H9 (cell line): ENCODE measurements at regions not wholly inside any gene's neighbourhood (a gene's known extent, or its start where the extent isn't known, plus 50 kb on each side); places are given as distances from the start of the nearest gene placed in this dataset.
A peak's percentile ranks its signal among the peaks of the same experiment; 100 is the strongest.

Source experiments
- DNase-seq: peaks from one replicate; pipeline ENCODE4 v3.0.0-alpha.2; 2017
- H2AFZ ChIP-seq: one replicate; pipeline ENCODE4 v1.6.1; 2013; ENCODE audit warnings: mild to moderate bottlenecking, low read length, control low read depth, moderate library complexity
- H2AK5ac ChIP-seq: 2 replicates; pipeline ENCODE4 v1.6.1; 2013; ENCODE audit warnings: low read length, control low read depth, mixed read lengths; ENCODE audit not compliant: insufficient read length
- H2BK120ac ChIP-seq: one replicate; pipeline ENCODE4 v1.6.1; 2013; ENCODE audit warnings: low read depth, mild to moderate bottlenecking, low read length, control low read depth, inconsistent platforms; ENCODE audit not compliant: poor library complexity, severe bottlenecking
- H2BK12ac ChIP-seq: 2 replicates; pipeline ENCODE4 v1.6.1; 2013; ENCODE audit warnings: low read length, control low read depth, mixed read lengths, low read depth; ENCODE audit not compliant: insufficient read length
- H2BK15ac ChIP-seq: 2 replicates; pipeline ENCODE4 v1.6.1; 2013; ENCODE audit warnings: low read depth, low read length, control low read depth
- H2BK20ac ChIP-seq: one replicate; pipeline ENCODE4 v1.6.1; 2013; ENCODE audit warnings: low read depth, mild to moderate bottlenecking, low read length, control low read depth, inconsistent platforms; ENCODE audit not compliant: poor library complexity, severe bottlenecking
- H2BK5ac ChIP-seq: 2 replicates; pipeline ENCODE4 v1.6.1; 2013; ENCODE audit warnings: low read length, control low read depth, mixed read lengths; ENCODE audit not compliant: insufficient read length
- H3K14ac ChIP-seq: 2 replicates; pipeline ENCODE4 v1.6.1; 2013; ENCODE audit warnings: low read length, control low read depth; ENCODE audit not compliant: insufficient read depth
- H3K18ac ChIP-seq: 2 replicates; pipeline ENCODE4 v1.6.1; 2013; ENCODE audit warnings: low read depth, mild to moderate bottlenecking, mixed read lengths, low read length, control low read depth; ENCODE audit not compliant: insufficient read length
- H3K23ac ChIP-seq: 2 replicates; pipeline ENCODE4 v1.6.1; 2013; ENCODE audit warnings: low read length, control low read depth, mixed read lengths, low read depth; ENCODE audit not compliant: insufficient read length
- H3K23me2 ChIP-seq: 2 replicates; pipeline ENCODE4 v1.6.1; 2013; ENCODE audit warnings: low read depth, mild to moderate bottlenecking, mixed read lengths, low read length, control low read depth; ENCODE audit not compliant: insufficient read length, poor library complexity, severe bottlenecking
- H3K27ac ChIP-seq: 2 replicates; pipeline ENCODE4 v1.5.1; 2013; ENCODE audit warnings: low read length, control low read depth, mixed read lengths, low read depth; ENCODE audit not compliant: insufficient read length
- H3K27me3 ChIP-seq: 2 replicates; pipeline ENCODE4 v1.6.1; 2013; ENCODE audit warnings: low read length, control low read depth, inconsistent platforms; ENCODE audit not compliant: insufficient read depth
- H3K4ac ChIP-seq: 2 replicates; pipeline ENCODE4 v1.6.1; 2013; ENCODE audit warnings: low read depth, mild to moderate bottlenecking, control low read depth, inconsistent platforms, low read length, moderate library complexity
- H3K4me1 ChIP-seq: 2 replicates; pipeline ENCODE4 v1.6.1; 2013; ENCODE audit warnings: low read length, control low read depth, inconsistent platforms; ENCODE audit not compliant: insufficient read depth
- H3K4me2 ChIP-seq: 2 replicates; pipeline ENCODE4 v1.6.1; 2013; ENCODE audit warnings: low read length, control low read depth, mixed read lengths; ENCODE audit not compliant: insufficient read length, insufficient read depth
- H3K56ac ChIP-seq: 2 replicates; pipeline ENCODE4 v1.6.1; 2013; ENCODE audit warnings: low read depth, mild to moderate bottlenecking, mixed read lengths, low read length, control low read depth; ENCODE audit not compliant: insufficient read length
- H3K79me1 ChIP-seq: 2 replicates; pipeline ENCODE4 v1.6.1; 2013; ENCODE audit warnings: low read depth, mild to moderate bottlenecking, moderate library complexity, low read length, control low read depth, inconsistent platforms; ENCODE audit not compliant: insufficient read depth, poor library complexity, severe bottlenecking
- H3K79me2 ChIP-seq: 2 replicates; pipeline ENCODE4 v1.6.1; 2013; ENCODE audit warnings: low read length, control low read depth, inconsistent platforms; ENCODE audit not compliant: insufficient read depth
- H3K9ac ChIP-seq: 2 replicates; pipeline ENCODE4 v1.6.1; 2013; ENCODE audit warnings: low read length, control low read depth, mixed read lengths; ENCODE audit not compliant: insufficient read length; ENCODE audit errors: extremely low read depth
- H3K9me3 ChIP-seq: one replicate; pipeline ENCODE4 v1.6.1; 2013; ENCODE audit warnings: low read depth, low read length, inconsistent platforms; ENCODE audit not compliant: control insufficient read depth
- H3T11ph ChIP-seq: one replicate; pipeline ENCODE4 v1.6.1; 2013; ENCODE audit warnings: mild to moderate bottlenecking, low read length, control low read depth, inconsistent platforms
- H4K20me1 ChIP-seq: one replicate; pipeline ENCODE4 v1.6.1; 2013; ENCODE audit not compliant: control insufficient read depth, insufficient read length, insufficient read depth
- H4K5ac ChIP-seq: 2 replicates; pipeline ENCODE4 v1.6.1; 2013; ENCODE audit warnings: low read depth, mild to moderate bottlenecking, mixed read lengths, low read length, control low read depth; ENCODE audit not compliant: insufficient read length
- H4K8ac ChIP-seq: replicated peaks from 2 replicates; pipeline ENCODE4 v1.6.1; 2013; ENCODE audit warnings: low read length, control low read depth, mixed read lengths, low read depth; ENCODE audit not compliant: insufficient read length
- H4K91ac ChIP-seq: 2 replicates; pipeline ENCODE4 v1.6.1; 2013; ENCODE audit warnings: low read depth, mild to moderate bottlenecking, moderate library complexity, mixed read lengths, low read length, control low read depth; ENCODE audit not compliant: insufficient read length
- H3K27ac Mint-ChIP-seq, 3 experiments: 2 replicates in 2 of 3; 3 replicates in 1 of 3; pipeline ENCODE4 v1.8.0; 2020 to 2021; ENCODE audit warnings: mixed read lengths in 3 of 3, mild to moderate bottlenecking in 1 of 3, moderate library complexity in 1 of 3
- H3K27me3 Mint-ChIP-seq: 2 replicates; pipeline ENCODE4 v1.8.0; 2021; ENCODE audit warnings: low read depth, mild to moderate bottlenecking, moderate library complexity, mixed read lengths
- H3K36me3 Mint-ChIP-seq, 3 experiments: 2 replicates in 2 of 3; 3 replicates in 1 of 3; pipeline ENCODE4 v1.8.0; 2020 to 2021; ENCODE audit warnings: low read depth in 3 of 3, mixed read lengths in 3 of 3; ENCODE audit not compliant: insufficient read depth in 1 of 3
- H3K4me1 Mint-ChIP-seq, 2 experiments: 2 replicates each; pipeline ENCODE4 v1.8.0; 2020; ENCODE audit warnings: mixed read lengths in 2 of 2
- H3K4me3 Mint-ChIP-seq, 2 experiments: 2 replicates in 1 of 2; 3 replicates in 1 of 2; pipeline ENCODE4 v1.8.0; 2020 to 2021; ENCODE audit warnings: mild to moderate bottlenecking in 2 of 2, mixed read lengths in 2 of 2, moderate library complexity in 1 of 2
- H3K9me3 Mint-ChIP-seq, 2 experiments: 2 replicates in 1 of 2; 3 replicates in 1 of 2; pipeline ENCODE4 v1.8.0; 2020; ENCODE audit warnings: mild to moderate bottlenecking in 2 of 2, mixed read lengths in 2 of 2, moderate library complexity in 1 of 2
- CTCF ChIP-seq: fragments of 200-600 bp; sonication (generic); conservative IDR thresholded peaks from 3 replicates; pipeline ENCODE4 v1.8.0; 2021; ENCODE audit warnings: antibody characterized with exemption, mild to moderate bottlenecking
- whole genome bisulfite sequencing: extraction: QIAGEN DNeasy Blood & Tissue Kit; methylation state at CpG from one replicate; pipeline ENCODE4 v1.1.7; 2013; ENCODE audit warnings: missing lambda C conversion rate, low lambda C conversion rate, mixed read lengths; ENCODE audit not compliant: insufficient read length; ENCODE audit errors: extremely low coverage; 5-methylcytosine and 5-hydroxymethylcytosine counted together

DNA sequence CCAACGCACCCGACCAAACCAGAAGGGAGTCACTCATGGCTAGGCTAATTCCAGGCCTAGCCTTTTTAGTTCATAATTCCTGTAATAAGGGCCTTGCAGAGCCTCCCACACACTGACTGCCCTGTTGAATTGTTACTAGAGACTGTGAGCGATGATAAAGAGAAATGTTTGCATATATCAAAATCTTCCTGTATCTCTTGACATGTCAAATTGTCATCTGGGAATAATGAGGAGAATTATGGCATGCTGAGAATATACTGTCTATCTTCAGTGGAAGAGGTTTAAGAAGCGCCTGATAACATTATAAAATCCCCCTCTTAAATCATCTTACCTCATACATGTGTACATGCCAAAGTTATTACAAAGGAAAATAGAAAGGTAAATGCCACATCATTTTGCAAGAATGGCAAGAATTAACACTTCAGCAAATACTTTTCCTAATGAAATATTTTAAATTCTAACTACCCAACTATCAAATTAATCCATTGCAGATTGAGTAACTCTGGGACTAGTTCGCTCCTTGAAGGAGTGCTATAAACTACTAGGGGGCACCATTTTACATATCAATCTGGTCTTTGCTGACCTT is 144.1 kb downstream of the CENPF start:
- H3K9ac ChIP-seq: no peak overlapping the region
- H3K4ac ChIP-seq: no peak overlapping the region
- H3K27me3 ChIP-seq: no peaks in the 10 kb centered on the region
- H2BK15ac ChIP-seq: no peak overlapping the region
- H2AFZ ChIP-seq: no peak overlapping the region
- H4K8ac ChIP-seq: no peak overlapping the region
- no peak overlapping the region for H3K18ac ChIP-seq
- peak overlapping the region in 1 of 3 experiments; percentile 7; a peak in 1 of 7 replicates for H3K27ac Mint-ChIP-seq
- H3K9me3 ChIP-seq: no peaks in the 10 kb centered on the region
- no peak overlapping the region for H4K5ac ChIP-seq
- H3K23me2 ChIP-seq: no peaks in the 10 kb centered on the region
- H3K79me1 ChIP-seq: no peaks in the 10 kb centered on the region
- no peaks in the 10 kb centered on the region for H3K27me3 Mint-ChIP-seq
- H3K23ac ChIP-seq: no peak overlapping the region
- no peaks in the 10 kb centered on the region for H3K4me1 ChIP-seq
- no peaks in the 10 kb centered on the region for H4K20me1 ChIP-seq
- no peak overlapping the region for H3K4me3 Mint-ChIP-seq
- no peak overlapping the region for H3K4me2 ChIP-seq
- peaks cover 6 to 7% of the 10 kb centered on the region in 2 experiments for H3K4me1 Mint-ChIP-seq
- H3K79me2 ChIP-seq: no peaks in the 10 kb centered on the region
- no peak overlapping the region for H4K91ac ChIP-seq
- no peaks in the 10 kb centered on the region for H3K9me3 Mint-ChIP-seq
- H3K56ac ChIP-seq: no peak overlapping the region
- no CpG with 5 or more reads among the region's 5 CpGs for WGBS
- TF ChIP-seq CTCF: no peak
- H3K14ac ChIP-seq: no peak overlapping the region
- no peak overlapping the region for H2AK5ac ChIP-seq
- no peak overlapping the region for H2BK120ac ChIP-seq
- no peaks in the 10 kb centered on the region; a peak in 1 of 7 replicates for H3K36me3 Mint-ChIP-seq
- DNase-seq: no peak
- H3T11ph ChIP-seq: no peak overlapping the region
- no peak overlapping the region for H2BK20ac ChIP-seq
- no peak overlapping the region for H3K27ac ChIP-seq
- H2BK5ac ChIP-seq: no peak overlapping the region
- H2BK12ac ChIP-seq: no peak overlapping the region
